ENCODE measurements at regions not wholly inside any gene's neighbourhood (a gene's known extent, or its start where the extent isn't known, plus 50 kb on each side); places are given as distances from the start of the nearest gene placed in this dataset.
"Not testable (repeated sequence)": the region's sequence is repeated elsewhere in the genome, so short reads cannot be mapped to it uniquely, and the experiment has no call there.

DNA sequence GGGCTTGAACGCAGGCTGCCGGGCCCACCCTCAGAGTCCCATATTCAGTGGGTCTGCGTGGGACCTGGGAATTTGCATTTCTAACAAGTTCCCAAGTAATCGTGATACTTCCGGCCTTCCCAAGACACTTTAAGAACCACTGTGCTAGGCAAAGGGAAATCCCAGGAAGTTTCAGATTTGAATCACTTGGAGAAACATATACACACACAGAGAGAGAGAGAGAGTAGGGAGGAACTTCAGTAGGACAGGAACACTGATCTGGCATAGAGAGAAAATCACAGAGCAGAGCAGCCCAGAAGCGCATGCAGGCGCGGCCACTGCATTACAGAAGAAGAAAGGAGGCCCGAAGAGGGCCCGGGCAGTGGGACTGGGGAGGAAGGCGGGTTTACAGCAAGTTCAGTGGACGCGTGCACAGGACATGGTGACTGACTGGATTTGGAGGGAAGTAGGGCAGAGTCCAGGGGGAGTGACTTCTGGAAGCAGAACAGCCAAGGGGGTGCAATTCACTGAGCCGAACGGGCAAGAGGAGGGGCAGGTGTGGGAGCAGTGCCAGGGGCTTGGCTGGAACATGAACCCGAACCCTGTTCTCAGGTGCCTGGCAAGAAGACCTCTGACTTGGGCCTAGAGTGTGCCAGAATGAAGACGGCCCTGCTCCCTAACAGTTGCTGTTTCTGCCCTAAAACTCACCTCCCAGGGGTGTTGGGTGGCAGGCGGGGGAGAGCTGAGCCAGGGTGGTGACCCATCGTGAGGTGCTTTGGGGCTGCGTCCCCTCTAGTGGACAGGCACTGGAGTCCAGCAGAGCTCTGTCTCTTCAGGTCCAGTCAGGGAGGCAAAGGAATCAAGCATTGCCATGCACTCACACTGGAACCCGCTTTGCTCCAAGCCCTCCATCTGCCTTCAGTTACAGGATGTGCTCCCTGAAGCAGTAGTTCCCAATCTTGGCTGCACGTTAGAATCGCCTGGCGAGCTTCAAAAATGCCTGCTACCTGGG is 101.3 kb upstream of the HES1 start:
- Histone ChIP-seq H3K79me2 (no peaks in the 10 kb centered on the region), H3K9me3 (ENCODE audit: control insufficient read depth, low read length) (no peaks in the 10 kb centered on the region), H3K27me3 (ENCODE audit: control insufficient read depth, insufficient read depth, low read length) (no peaks in the 10 kb centered on the region), H3K4me2 (ENCODE audit: low read length) (no peak overlapping the region), H3K9ac (no peak overlapping the region), H2AFZ (no peak overlapping the region), H3K36me3 (ENCODE audit: control insufficient read depth, insufficient read depth, low read length) (no peaks in the 10 kb centered on the region), H3K4me3 (ENCODE audit: low read depth, low read length) (no peak overlapping the region), H3K27ac (no peak overlapping the region), H3K4me1 (no peaks in the 10 kb centered on the region)
- TF ChIP-seq, protein P1, sequence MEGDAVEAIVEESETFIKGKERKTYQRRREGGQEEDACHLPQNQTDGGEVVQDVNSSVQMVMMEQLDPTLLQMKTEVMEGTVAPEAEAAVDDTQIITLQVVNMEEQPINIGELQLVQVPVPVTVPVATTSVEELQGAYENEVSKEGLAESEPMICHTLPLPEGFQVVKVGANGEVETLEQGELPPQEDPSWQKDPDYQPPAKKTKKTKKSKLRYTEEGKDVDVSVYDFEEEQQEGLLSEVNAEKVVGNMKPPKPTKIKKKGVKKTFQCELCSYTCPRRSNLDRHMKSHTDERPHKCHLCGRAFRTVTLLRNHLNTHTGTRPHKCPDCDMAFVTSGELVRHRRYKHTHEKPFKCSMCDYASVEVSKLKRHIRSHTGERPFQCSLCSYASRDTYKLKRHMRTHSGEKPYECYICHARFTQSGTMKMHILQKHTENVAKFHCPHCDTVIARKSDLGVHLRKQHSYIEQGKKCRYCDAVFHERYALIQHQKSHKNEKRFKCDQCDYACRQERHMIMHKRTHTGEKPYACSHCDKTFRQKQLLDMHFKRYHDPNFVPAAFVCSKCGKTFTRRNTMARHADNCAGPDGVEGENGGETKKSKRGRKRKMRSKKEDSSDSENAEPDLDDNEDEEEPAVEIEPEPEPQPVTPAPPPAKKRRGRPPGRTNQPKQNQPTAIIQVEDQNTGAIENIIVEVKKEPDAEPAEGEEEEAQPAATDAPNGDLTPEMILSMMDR (IDR thresholded peaks at IDR 0.05), result no peak

DNA sequence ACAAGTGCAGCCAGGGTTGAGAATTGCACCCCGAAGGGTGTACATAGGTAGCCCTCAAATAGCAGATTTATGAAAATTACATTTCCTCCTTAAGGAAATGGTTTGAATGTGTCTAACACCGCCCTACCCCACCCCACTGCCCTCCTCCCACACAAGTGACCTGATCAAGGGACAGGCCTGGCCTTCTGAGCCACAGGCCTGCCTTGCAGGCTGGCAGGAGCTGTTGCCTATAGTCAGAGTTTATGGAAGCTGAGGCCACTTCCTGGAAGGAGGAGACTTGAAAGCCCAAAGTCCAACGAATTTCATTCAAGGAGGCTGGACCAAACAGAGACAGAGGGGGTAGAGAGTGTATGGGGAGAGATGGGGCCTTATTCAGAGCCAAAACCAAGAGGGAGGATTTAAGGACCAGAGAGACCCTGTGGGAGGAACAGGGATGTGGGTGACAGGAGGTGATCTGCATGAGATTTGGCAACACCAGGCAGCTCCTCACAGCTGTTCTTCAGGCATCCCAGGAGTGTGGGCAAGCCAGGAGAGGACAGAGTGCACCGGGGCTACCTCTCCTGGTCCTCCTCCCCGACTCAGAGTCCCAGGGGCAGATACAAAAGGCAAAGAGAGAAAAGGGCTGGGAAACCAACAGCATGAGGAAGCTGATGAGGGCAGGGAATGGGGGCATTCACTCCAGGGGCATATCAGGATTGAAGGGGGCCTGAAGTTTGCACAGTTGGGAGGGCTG is 100.4 kb upstream of the HES1 start:
- no peaks in the 10 kb centered on the region for H3K36me3 ChIP-seq (ENCODE audit: control insufficient read depth, insufficient read depth, low read length)
- H3K27me3 ChIP-seq (ENCODE audit: control insufficient read depth, insufficient read depth, low read length), result no peaks in the 10 kb centered on the region
- no peaks in the 10 kb centered on the region for H3K9me3 ChIP-seq (ENCODE audit: control insufficient read depth, low read length)
- H3K4me3 ChIP-seq (ENCODE audit: low read depth, low read length), result no peak overlapping the region
- TF ChIP-seq, protein P1 (IDR thresholded peaks at IDR 0.05), result no peak
- H3K4me2 ChIP-seq (ENCODE audit: low read length), result no peak overlapping the region
- H2AFZ ChIP-seq, result no peak overlapping the region
- no peak overlapping the region for H3K27ac ChIP-seq
- H3K79me2 ChIP-seq, result no peaks in the 10 kb centered on the region
- H3K9ac ChIP-seq, result no peak overlapping the region
- H3K4me1 ChIP-seq, result no peaks in the 10 kb centered on the region

- Histone ChIP-seq H3K4me3 (ENCODE audit: low read depth, low read length) (no peak overlapping the region), H3K27me3 (ENCODE audit: control insufficient read depth, insufficient read depth, low read length) (no peaks in the 10 kb centered on the region), H2AFZ (no peak overlapping the region), H3K36me3 (ENCODE audit: control insufficient read depth, insufficient read depth, low read length) (no peaks in the 10 kb centered on the region), H3K9ac (no peak overlapping the region), H3K4me2 (ENCODE audit: low read length) (no peak overlapping the region), H3K9me3 (ENCODE audit: control insufficient read depth, low read length) (no peaks in the 10 kb centered on the region), H3K27ac (no peak overlapping the region), H3K4me1 (no peaks in the 10 kb centered on the region), H3K79me2 (no peaks in the 10 kb centered on the region)
- TF ChIP-seq, protein P1 (IDR thresholded peaks at IDR 0.05), result no peak
These were observed 99.1 kb upstream of the HES1 start for GRCh38 chr3:194036842-194037241.

GRCh38 chr3:194038346-194038745 is 97.6 kb upstream of the HES1 start:
- H3K9ac ChIP-seq; H3K4me3 ChIP-seq (ENCODE audit: low read depth, low read length); H3K4me1 ChIP-seq: not testable (repeated sequence)

DNA sequence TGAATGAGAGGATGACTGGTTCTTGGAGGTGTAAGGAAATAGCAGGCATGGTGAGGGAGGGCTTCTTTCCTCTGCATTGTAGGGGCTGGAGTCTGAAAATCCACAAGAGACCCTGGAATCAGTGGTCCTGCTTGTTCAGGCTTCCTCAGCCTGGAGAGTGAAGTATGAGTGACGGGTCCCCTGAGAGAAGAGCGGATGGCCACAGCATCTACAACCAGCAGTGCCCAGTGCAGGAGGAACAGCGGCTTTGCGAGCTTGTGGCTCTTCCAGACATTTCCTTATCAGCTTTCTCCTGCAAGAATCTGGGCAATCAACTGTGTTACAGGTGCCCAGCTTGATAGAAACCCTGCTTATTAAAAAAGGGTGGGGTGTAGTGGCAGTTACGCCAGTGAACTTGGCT is 97.0 kb upstream of the HES1 start:
- Histone ChIP-seq H2AFZ (no peak overlapping the region), H3K36me3 (ENCODE audit: control insufficient read depth, insufficient read depth, low read length) (no peaks in the 10 kb centered on the region), H3K79me2 (no peaks in the 10 kb centered on the region), H3K4me2 (ENCODE audit: low read length) (no peak overlapping the region), H3K4me3 (ENCODE audit: low read depth, low read length) (no peak overlapping the region), H3K9me3 (ENCODE audit: control insufficient read depth, low read length) (no peaks in the 10 kb centered on the region), H3K27me3 (ENCODE audit: control insufficient read depth, insufficient read depth, low read length) (no peaks in the 10 kb centered on the region), H3K4me1 (no peaks in the 10 kb centered on the region), H3K9ac (no peak overlapping the region), H3K27ac (no peak overlapping the region)
- TF ChIP-seq, protein P1 (IDR thresholded peaks at IDR 0.05), result no peak

More at GRCh38 chr3:194038346-194038745, 97.6 kb upstream of the HES1 start:
- not testable (repeated sequence) for H3K27ac ChIP-seq; H3K27me3 ChIP-seq (ENCODE audit: control insufficient read depth, insufficient read depth, low read length); H3K36me3 ChIP-seq (ENCODE audit: control insufficient read depth, insufficient read depth, low read length); H3K79me2 ChIP-seq; H3K4me2 ChIP-seq (ENCODE audit: low read length); H2AFZ ChIP-seq; H3K9me3 ChIP-seq (ENCODE audit: control insufficient read depth, low read length)
